ENCODE measurements at regions not wholly inside any gene's neighbourhood (a gene's known extent, or its start where the extent isn't known, plus 50 kb on each side); places are given as distances from the start of the nearest gene placed in this dataset.
A peak's percentile ranks its signal among the peaks of the same experiment; 100 is the strongest.

DNA sequence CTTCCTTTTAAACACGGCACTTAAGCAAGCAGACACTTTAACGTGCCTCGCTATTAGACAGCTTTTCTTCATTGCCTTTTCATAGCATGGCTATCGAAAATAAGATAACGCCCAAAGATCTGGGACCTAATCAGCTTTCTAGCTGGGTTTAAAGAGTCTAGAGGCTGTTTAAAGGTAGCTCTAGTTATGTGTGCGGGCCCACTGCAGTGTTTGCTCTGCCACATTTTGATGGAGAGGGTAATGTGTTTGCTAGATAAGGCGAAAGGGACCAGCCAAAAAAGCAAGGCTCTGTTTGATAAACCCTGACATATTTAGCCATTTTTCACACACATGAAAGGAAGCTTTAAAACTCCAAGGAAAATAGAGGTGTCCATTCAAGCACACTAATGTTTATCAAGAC lies 91.6 kb downstream of the NR2F2 start (continued):
- TF ChIP-seq TGIF2 (CRISPR knock-in tag; IDR thresholded peaks at IDR 0.05) (no peak), PURB (CRISPR knock-in tag; IDR thresholded peaks at IDR 0.05; ENCODE audit: low read depth) (no peak), ZNF707 (CRISPR knock-in tag; conservative IDR thresholded peaks at IDR 0.05) (no peak)

DNA sequence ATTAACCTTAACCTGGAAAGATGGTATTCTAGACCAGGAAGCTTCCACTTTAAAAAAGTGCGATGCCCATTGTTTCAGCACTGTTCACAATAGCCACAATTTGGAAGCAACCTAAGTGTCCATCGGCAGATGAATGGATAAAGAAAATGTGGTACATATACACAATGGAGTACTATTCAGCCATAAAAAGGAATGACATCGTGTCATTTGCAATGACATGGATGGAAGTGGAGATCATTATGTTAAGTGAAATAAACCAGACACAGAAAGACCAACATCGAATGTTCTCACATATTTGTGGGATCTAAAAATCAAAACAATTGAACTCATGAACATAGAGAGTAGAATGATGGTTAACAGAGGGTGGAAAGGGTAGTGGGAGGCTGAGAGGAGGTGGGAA lies 94.2 kb downstream of the NR2F2 start:
- whole genome bisulfite sequencing (ENCODE audit: insufficient coverage, low coverage, missing lambda C conversion rate), result 18% methylated on average over 4 of the region's 4 CpGs
- no peak overlapping the region for H3K9ac ChIP-seq (ENCODE audit: insufficient read depth in 1 of 2, low read depth in 2 of 2, low read length in 2 of 2)
- no peaks in the 10 kb centered on the region for H3K9me1 ChIP-seq (ENCODE audit: control insufficient read depth, insufficient read depth, low read length)
- H3K79me2 ChIP-seq (ENCODE audit: control insufficient read depth, insufficient read depth, low read length), result no peaks in the 10 kb centered on the region
- no peaks in the 10 kb centered on the region for H3K36me3 ChIP-seq (ENCODE audit: control insufficient read depth, insufficient read depth, low read length)
- no peak overlapping the region for H3K27ac ChIP-seq (ENCODE audit: extremely low read depth, low read depth, low read length)
- TF ChIP-seq NR2F6 (CRISPR knock-in tag; IDR thresholded peaks at IDR 0.05) (no peak), HDGF (IDR thresholded peaks at IDR 0.05) (no peak), ZNF197 (CRISPR knock-in tag; IDR thresholded peaks at IDR 0.05; ENCODE audit: low read depth) (no peak), TEAD4 (IDR thresholded peaks at IDR 0.05; ENCODE audit: low read length) (no peak), TEAD4 (CRISPR knock-in tag; IDR thresholded peaks at IDR 0.05; ENCODE audit: borderline replicate concordance) (no peak), ZNF146 (CRISPR knock-in tag; IDR thresholded peaks at IDR 0.05; ENCODE audit: unreplicated experiment) (peak; percentile 36), ESRRB (CRISPR knock-in tag; IDR thresholded peaks at IDR 0.05; ENCODE audit: borderline replicate concordance) (no peak)
- no peak for DNase-seq (ENCODE audit: extremely low read depth in 1 of 4, low spot score in 3 of 4)
- in situ Hi-C loops (cut with MboI), result no loop called here
- H4K20me1 ChIP-seq (replicated peaks; ENCODE audit: control insufficient read depth, insufficient read depth, low read length), result no peaks in the 10 kb centered on the region
- peaks cover 0 to 15% of the 10 kb centered on the region in 2 experiments; a peak in 2 of 5 replicates for H3K4me1 ChIP-seq (replicated peaks in 1 of 2; ENCODE audit: control insufficient read depth in 2 of 2, insufficient read depth in 2 of 2, low read length in 2 of 2)
- no peak for ATAC-seq
- CTCF ChIA-PET (ENCODE audit: low intra/inter-chr PET ratio), result no interaction called here
- BruUV-seq (replicated peaks), result no TSS peak
- intact Hi-C loops (cut with micrococcal nuclease), result loop anchor here (5.0 kb wide), 1 partner anchor 97 kb away; no protein-coding TSS in a partner anchor
- POLR2A ChIA-PET, result no interaction called here
- no peak for FAIRE-seq
- no peak overlapping the region for H3K4me3 ChIP-seq
- no peak overlapping the region for H2AFZ ChIP-seq (ENCODE audit: low read depth, low read length)
- peaks cover 4 to 13% of the 10 kb centered on the region in 2 experiments; a peak in 3 of 5 replicates for H3K27me3 ChIP-seq (ENCODE audit: control insufficient read depth in 2 of 2, insufficient read depth in 2 of 2, low read length in 2 of 2)
- H3K9me3 ChIP-seq (replicated peaks; ENCODE audit: control insufficient read depth, insufficient read depth, low read depth, low read length), result no peaks in the 10 kb centered on the region
- no peak overlapping the region for H3K4me2 ChIP-seq (ENCODE audit: insufficient read depth, low read length)

Measured in K562 (cell line).